GM18517 (cell line): ENCODE measurements at regions not wholly inside any gene's neighbourhood (a gene's known extent, or its start where the extent isn't known, plus 50 kb on each side); places are given as distances from the start of the nearest gene placed in this dataset.
"Not testable (repeated sequence)": the region's sequence is repeated elsewhere in the genome, so short reads cannot be mapped to it uniquely, and the experiment has no call there.

Source experiments
- ATAC-seq: cut with Tn5 transposase; IDR thresholded peaks from one replicate; pipeline ENCODE4 v1.9.1; 2021; ENCODE audit warnings: mild to moderate bottlenecking, moderate library complexity; ENCODE audit not compliant: unreplicated experiment

- ATAC-seq = no peak
Observed at GRCh38 chr4:179164267-179164999, 1722.2 kb upstream of the AGA start.

- no peak for ATAC-seq
Observed at GRCh38 chr4:179165000-179165738, 1722.9 kb upstream of the AGA start.

GRCh38 chr4:179165862-179166261 is 1723.6 kb upstream of the AGA start:
- ATAC-seq = no peak

GRCh38 chr4:179170308-179170707 is 1728.1 kb upstream of the AGA start:
- ATAC-seq = not testable (repeated sequence)

GRCh38 chr4:179182741-179183140 is 1740.5 kb upstream of the AGA start:
- ATAC-seq = no peak

GRCh38 chr4:179195887-179196286 is 1753.7 kb upstream of the AGA start:
- no peak for ATAC-seq

- ATAC-seq = no peak
Observed at GRCh38 chr4:179196511-179196910, 1754.3 kb upstream of the AGA start.

- no peak for ATAC-seq
Observed at GRCh38 chr4:179200681-179201080, 1758.4 kb upstream of the AGA start.

- no peak for ATAC-seq
Observed at GRCh38 chr4:179225594-179225993, 1783.4 kb upstream of the AGA start.

GRCh38 chr4:179248821-179249220 is 1806.6 kb upstream of the AGA start:
- ATAC-seq = no peak

- no peak for ATAC-seq
Observed at GRCh38 chr4:179268791-179269190, 1826.6 kb upstream of the AGA start.

- ATAC-seq = no peak
Observed at GRCh38 chr4:179272282-179272681, 1830.0 kb upstream of the AGA start.

- no peak for ATAC-seq
Observed at GRCh38 chr4:179278647-179279046, 1836.4 kb upstream of the AGA start.

- no peak for ATAC-seq
Observed at GRCh38 chr4:179285696-179286095, 1843.5 kb upstream of the AGA start.

GRCh38 chr4:179291657-179292056 is 1849.4 kb upstream of the AGA start:
- ATAC-seq = no peak

- ATAC-seq = no peak
Observed at GRCh38 chr4:179292468-179292867, 1850.2 kb upstream of the AGA start.

- ATAC-seq = peak; percentile 89
Observed at GRCh38 chr4:179307297-179308136, 1865.3 kb upstream of the AGA start.

GRCh38 chr4:179313823-179314222 is 1871.6 kb upstream of the AGA start:
- no peak for ATAC-seq

- no peak for ATAC-seq
Observed at GRCh38 chr4:179325181-179325580, 1882.9 kb upstream of the AGA start.

GRCh38 chr4:179328627-179329026 is 1886.4 kb upstream of the AGA start:
- no peak for ATAC-seq

- no peak for ATAC-seq
Observed at GRCh38 chr4:179331362-179331761, 1889.1 kb upstream of the AGA start.

- ATAC-seq = no peak
Observed at GRCh38 chr4:179344861-179345260, 1902.6 kb upstream of the AGA start.
